NCI-H2227 treated with DMSO at 0.1 percent for 48 hours (cell line): ENCODE measurements at regions not wholly inside any gene's neighbourhood (a gene's known extent, or its start where the extent isn't known, plus 50 kb on each side); places are given as distances from the start of the nearest gene placed in this dataset.

ENCODE experiments used
- DNase-seq: peaks from one replicate; lab custom pipeline; 2025; lab: John Stamatoyannopoulos, UW

DNA sequence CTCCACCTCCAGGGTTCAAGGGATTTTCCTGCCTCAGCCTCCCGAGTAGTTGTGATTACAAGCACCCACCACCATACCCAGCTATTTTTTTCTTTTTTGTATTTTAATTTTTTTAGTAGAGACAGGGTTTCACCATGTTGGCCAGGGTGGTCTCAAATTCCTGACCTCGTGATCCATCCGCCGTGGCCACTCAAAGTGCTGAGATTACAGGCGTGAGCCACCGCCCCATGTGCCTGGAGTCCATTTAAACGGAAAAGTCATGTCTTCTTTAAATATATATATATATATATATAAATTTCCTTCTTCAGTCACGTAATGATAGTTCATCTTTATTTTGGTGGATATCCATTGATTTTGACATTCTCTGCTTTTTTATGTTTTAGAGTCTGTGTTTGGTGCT lies 264.0 kb upstream of the PITX2 start:
- DNase-seq = no peak

DNA sequence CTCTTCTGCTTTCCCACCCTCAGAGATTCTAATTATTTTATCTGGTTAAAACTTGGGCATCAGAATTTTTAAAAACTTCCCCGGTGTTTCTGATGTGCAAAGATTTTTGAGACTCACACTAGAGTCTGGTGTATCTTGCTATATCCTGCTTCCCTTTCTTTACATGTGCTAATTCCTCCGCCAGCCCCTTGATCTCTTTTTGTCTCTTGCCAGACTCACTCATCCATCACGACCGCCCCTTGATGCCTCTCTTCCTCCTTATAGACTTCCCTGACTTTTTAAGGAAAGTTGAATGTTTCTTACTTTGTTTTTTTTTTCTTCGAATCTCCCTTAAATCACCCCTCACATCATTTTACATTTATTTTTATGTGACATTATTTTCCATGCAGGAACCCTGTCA lies 274.9 kb upstream of the PITX2 start:
- no peak for DNase-seq

DNA sequence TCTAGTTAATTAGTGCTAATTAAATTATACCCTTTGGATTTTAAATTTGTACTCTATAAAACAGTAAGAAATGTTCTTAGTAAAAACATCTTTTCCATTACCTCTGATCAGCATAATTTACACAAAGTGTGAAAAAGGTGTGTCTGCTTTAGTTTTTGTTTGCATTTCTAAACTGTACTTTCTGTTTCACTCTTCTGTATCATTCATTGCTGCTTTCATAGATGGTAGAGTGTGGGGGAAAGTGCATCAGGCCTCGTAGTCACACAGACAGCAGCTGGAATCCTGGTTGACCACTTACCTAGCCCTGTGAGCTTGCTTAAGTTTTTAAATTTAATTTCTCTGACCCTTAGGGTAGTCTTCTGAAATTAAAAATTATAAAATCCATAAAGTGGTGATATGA lies 275.4 kb upstream of the PITX2 start:
- DNase-seq = no peak

DNA sequence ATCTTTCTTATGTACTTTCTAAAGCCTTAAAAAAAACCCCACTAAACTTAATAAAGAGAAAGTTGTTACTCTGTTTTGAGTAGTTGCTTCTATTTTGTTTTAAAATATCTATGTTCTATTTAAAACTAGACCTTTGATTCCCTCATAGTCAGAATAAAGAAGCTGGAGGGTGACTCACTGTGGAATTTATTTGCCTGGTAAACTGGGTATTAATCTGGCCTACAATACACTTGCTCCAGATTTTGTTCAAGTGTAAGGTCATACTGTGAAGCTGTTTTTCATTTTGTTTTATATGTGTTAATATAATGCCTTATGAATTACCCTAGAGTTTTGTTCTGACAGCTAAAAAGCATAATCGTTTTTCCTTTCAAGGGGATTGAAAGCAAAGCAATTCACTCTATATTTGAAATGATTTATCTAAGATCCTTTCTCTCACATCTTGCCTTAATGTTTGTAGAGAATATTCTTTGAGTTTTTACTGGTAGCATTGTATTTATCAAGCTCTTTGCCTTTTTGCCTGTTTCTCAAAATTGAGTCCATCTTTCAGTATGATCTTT lies 277.4 kb upstream of the PITX2 start:
- DNase-seq = no peak

DNA sequence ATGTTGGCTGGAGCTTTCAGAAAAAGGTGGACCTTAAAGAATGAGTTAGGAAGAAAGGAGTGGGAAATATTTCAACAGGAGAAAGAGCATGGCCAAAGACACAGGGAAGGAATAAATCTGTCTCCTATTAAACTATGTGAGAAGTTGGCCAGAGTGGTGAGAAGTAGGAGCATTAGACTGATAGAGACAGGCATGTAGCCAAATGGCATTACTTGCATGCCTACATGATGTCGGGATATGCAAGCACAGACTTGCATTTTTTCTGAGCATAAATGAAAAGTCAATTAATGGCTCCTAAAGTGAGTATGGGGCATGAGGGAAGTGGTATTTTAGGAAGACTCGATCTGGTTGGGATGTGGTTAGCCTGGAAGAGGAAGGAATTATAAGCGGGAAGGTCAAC lies 279.6 kb upstream of the PITX2 start:
- DNase-seq = no peak

DNA sequence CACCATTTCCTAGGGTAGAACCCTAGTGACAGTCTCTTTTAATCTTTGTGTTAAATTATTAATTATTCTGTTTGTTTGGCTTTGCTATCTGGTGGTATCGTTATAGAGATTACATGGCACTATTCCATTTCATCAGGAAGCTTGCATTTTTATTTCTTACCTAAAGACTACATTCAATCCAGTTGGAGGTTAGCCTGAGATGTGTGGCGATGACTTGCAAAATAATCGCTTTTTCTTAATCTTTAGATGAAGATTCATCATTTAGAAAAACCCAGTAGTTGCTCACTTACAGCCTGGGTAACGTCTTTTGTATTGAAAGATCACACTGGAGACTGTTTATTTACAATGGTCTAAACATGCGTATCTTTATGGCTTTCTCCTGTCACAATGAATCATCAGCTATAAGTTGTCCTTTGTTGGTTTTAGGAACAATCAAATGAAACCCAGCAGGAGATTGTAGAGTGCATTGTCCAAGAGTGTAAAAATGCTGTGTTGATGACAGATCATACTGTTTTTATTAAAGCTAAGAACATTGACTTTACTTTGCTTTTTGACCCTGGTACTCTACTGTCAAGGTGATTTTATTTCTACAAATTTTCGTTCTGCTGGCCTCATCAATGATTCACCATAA lies 281.7 kb upstream of the PITX2 start:
- no peak for DNase-seq

DNA sequence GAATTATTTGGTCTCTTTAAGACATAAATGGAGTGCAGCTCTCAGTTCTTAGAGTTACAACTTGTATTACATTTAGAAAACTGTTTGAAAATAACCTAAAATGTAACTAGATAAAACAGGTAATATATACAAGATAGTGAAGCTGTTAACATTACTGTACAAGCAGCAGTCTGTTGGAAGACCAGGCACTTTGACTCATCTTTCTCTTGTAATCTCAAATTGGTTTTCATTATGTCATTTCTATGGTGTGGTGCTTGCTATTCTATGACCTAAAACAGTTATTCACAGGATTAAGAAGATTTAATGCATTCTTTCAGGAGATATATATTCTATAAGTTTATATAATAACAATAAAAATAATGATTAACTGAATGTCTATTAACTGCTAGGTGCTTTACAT lies 282.5 kb upstream of the PITX2 start:
- no peak for DNase-seq

DNA sequence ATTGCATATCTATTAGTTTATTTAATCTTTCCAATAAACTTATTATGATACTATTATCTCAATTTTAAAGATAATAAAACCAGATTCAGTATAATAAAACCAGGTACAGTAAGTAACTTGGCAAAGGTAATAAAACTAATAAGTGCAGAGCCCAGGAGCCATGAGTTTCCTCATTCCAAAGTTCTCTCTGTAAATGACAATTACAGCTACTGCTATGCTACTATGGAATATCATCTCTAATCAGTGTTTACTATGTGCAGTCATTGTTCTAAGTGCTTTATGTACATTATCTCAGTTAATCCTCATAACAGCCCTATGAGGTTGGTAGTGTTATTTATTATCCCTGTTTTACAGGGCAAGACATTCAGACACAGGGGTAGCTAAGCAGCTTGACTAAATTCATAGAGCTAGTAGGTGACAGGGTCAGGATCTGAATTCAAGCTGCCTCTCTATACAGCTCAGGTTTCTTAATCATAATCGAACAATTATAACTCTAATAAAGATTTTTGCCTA lies 285.0 kb upstream of the PITX2 start:
- DNase-seq = no peak

DNA sequence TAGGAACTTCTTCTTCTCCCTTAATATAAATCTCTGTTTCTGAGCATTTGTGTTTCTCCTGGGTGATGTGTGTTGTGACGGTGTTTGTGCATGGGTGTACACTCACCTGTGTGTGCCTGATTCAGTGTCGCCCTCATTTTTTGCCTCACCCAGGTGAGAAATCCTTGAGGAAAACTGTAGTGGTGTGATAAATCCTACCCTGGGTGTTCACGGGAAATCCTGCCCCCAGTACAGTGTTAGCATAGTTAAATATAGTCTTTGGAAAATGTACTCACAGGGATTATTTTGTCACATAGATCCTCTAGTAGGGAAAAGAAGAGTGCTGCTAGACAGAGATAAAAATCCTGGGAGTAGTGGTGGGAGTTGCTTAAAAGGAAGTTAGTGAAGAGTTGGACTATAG lies 291.9 kb upstream of the PITX2 start:
- DNase-seq = no peak

DNA sequence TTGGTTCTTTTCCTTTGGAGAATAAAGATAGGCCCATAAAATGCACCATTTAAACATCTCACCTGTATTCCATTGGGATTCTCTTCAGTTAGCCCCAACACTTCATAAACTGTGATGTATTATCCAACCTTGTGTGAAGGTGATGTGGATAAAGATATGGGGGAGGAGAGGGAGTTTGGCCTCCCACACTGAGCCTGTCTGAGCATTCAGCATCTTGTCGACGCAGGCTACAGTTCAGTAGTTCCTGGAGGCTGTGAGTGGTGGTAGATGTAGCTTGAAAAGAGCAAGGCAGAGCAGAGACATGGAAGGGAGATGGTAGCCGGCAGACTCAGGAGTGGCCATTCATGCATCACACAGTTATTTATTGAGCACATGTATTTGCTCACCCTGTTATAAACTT lies 292.4 kb upstream of the PITX2 start:
- no peak for DNase-seq

DNA sequence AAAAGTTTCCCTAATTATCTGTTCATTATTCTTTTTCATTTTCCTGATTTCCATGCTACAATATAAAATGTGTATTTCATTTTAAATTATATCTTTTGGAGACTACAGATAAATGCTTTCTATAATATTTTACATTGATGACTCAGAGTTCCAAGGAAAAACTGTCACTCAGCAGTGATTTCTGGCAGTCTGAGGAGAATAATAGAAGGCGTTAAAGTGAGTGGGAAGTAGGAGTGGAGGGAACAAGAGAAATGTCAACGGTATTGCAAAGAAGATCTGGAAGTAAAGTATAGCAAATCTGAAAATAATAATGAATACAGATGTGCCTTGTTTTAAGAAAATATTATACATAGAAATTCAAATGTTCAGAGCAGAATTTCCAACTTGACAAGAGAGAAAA lies 293.6 kb upstream of the PITX2 start:
- DNase-seq = no peak

DNA sequence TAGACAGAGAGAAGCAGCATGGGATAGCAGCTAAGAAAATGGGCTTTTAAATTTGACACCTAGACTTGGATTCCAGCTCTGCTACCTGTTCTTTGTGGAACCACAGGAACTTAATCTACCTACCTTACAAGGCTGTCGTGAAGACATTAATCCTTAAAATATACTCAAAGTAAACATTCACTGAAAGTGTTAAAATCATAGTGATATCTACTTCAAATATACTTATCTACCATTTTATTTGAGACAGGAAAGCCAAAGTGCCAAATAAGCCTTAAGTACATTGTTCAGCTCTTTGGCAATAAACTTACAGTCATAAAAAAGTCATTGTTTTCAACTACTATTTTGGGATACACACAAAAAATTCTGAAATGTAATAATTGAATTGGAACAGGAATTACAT lies 295.0 kb upstream of the PITX2 start:
- no peak for DNase-seq

DNA sequence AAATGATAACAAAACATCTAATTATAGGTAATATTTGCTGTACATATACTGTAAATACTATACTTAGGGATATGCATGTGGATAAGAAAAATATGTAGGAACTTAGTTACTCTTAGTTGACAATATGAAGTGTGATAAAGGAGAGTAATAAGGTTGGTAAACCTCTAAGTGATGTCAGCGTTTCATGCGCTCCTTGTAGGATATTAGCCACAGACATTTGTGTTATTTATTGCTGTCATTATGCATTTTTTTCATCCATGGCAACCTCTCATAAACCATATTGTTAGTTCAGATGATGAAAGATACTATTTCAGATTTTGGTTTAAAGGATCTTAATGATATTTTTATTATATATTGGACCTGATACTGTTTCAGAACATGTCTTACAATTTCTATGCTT lies 298.1 kb upstream of the PITX2 start:
- DNase-seq = no peak

DNA sequence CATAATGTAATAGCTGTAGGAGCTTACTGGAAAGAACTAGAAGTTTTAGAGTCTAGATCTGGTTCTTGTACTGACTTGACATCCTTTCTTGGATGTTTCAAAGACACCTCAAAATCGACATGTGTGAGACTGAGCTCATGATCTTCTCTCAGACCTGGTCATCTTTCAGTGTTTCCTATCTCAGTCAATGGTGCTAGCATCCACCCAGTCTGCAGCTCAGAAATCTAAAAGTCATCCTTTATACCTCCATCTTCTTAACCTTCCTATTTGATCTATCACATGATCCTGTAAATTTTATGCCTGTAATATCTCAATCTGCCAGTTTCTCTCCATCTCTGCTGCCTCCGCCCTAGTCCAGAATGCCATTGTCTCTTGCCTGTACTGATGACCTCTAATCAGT lies 301.9 kb upstream of the PITX2 start:
- no peak for DNase-seq

DNA sequence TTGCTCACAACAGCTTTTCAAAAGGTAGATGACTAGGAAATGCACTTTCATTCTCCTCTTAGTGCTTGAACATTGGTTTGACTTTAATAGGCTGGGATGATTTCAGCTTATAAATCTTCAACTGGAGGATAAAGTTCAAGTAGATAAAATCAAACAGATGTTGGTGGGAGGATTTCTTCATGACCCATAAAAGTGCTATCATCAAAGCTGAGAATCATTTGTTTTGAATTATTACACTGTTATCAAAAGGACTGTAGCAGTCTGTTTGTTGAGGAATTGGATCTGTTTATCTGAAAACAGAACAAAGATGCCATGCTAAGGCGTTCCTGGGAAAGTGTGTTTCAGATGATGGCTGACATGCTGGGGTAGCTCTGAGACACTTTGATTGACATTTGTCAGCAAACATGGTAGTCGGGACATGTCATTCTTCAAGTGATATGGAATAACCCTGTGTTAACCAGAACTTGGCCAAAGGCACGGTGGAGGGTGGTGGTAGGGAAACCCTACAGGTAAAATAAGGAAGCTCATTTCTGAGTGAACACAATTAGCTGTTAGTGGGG lies 304.0 kb upstream of the PITX2 start:
- DNase-seq = no peak

DNA sequence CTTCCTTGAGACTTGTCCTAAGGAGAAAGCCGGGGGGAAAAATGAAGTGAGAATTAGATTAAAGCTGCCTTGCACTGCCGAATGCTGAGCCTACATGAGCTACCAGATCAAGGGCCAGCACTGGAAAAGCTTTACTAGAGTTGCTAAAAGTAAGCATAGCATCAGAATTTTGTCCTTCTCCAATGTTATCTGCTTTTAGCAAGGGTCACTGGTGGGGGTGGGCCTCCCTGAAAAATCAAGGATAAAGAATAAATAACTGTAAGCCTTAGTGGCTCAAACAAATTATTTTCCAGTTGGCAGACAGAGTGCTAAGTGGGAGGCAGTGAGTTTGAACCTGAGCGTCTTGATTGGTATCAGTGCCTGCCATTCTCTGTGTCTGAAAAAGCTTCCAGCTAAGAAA lies 310.5 kb upstream of the PITX2 start:
- DNase-seq = no peak

DNA sequence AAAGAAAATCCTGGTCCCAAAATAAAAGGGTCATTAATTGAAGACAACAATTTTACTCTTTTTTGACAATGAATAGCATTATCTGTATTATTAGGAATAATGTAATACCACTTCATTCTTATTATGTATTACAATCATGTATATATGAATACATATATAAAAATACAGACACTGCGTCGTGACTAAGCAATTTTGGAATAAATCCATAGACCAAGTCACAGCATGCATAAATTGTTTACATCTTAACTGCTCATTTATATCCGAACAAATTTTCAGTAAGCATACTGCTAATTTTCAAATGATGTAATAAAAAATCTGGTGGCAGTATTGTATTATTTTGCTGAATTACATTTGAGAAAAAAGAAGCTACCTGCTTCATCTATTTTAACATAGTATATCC lies 321.6 kb upstream of the PITX2 start:
- DNase-seq = no peak

DNA sequence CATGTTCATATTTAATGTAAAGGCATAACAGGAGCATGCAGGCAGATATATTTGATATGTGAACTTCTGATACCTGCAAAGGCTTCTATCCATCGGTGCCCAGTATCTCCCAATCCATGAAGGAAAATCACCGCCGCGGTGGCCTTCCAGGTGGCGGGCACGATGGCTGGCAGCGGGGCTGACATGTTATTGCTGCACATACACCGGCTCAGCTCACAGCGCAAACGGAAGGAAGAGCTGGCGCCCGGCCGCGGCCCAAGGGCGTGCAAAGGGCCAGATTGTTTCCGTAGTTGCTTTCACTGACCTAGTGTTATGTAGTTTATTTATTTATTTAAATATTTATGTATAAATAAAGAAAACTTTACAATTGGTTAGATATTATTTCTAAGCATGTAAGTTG lies 322.7 kb upstream of the PITX2 start:
- no peak for DNase-seq

DNA sequence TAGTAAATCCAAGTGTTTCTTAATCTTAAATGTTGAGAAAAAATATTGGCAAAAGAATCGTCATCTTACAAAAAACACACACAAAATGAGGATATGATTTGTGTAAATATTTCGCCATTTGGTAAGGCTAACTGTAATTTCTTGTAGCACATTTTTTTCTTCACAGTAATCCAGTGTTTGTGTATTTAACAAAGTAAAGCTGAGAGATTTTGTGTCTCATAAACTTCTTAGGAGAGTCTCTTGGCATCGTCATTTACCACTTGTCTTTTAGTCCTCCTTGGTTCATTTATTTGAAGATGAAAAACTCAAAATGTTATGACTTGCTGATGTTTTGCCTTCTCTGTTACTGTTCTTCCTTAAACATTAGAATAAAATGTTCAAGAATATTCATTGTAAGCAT lies 326.7 kb upstream of the PITX2 start:
- no peak for DNase-seq

DNA sequence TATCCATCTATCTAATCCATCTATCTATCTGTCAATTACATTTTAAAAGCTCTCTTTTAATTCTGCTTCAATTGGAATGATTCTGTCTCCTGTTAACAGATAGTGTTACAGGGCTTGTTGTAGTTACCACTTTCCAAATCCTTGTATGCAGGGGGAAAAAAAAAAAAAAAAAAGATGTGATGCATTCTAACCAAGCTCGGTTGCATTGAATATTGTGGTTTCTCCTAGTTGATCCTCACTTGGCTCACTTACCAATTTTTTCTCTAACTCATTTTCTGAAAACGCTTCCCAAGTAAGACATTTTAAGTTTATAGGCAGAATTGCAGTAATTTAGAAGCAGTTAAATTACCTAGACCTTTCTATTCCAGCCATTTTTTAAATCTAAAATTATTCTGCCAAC lies 327.9 kb upstream of the PITX2 start:
- no peak for DNase-seq

DNA sequence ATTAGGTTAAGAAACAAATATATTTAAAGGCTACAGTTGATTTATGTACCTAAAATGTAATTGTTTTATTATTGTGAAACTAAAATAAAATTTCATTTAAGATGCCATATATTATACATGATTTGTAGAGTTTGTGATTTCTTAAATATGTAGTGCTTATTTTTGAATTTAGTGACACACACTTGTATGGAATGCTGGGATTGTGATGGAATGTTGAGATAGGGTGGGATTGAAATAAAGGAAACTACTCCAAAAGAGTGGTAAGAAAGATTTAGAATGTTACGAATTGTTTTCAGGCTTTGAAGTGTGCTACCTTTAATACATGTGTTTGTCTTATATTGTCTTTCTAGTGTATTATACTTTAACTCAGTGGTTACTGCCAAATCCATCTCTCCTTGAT lies 330.3 kb upstream of the PITX2 start:
- DNase-seq = no peak

DNA sequence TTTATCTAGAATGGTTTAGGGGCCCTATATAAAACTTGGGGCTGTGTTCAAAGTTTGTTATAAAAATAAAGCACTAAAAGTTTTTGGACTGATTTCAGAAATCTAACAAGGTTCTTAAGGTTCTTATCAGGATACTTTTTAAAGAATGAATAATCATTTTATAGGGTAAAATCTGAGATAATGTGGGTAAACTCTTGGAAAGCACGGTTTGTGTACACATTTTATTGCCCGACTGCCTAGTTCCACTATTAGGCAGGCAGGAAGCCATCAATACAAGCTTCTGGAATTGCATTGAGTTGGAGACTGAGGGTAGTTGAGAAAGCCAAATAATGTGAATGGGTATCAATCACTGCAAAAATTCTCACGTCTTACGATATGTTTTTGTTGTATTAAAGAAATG lies 331.0 kb upstream of the PITX2 start:
- no peak for DNase-seq

DNA sequence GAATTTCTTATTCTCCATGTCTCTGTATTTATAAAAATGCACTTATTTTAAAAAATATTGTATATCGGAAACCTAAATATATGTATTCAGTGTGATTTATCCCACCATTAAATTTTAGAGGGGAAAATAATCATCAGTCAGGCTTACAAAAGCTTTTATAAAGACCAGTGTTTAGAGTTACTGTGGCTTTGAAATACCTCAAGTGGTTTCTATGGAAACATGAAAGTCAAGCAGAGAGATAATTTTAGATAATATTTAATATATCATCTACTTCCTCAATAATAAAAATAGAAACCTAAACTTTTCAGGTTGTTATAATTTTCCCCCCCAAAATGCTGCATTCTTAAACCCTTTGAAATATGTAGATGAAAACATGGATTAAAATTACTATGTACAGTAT lies 332.9 kb upstream of the PITX2 start:
- no peak for DNase-seq

DNA sequence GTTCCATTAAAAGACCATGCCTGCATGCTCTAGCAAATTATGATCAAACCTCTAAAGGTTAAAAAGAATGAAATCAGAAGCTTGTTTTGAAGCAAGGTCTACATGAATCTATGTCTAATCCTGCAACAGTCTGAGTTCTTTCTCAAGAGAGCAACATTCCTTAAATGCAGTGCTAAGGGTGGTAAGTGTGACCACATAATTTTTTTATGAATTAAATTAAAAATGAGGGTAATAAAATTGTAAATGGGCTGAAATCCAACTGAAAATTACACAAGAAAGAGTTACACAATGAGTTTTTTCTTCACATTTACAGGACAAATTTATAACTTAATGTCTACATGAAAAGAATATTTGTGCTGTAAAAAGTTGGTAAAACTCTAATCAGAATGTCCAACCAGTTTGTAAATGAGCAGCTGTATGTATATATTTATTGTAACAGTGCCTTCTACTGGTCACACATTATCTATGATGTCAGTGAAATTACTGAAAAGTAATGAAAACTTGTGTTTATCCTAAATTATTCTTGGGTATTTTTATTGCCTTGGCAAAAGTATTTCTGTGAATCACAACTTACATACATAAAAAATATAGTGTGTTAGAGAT lies 336.3 kb upstream of the PITX2 start:
- DNase-seq = no peak
